Neural crest cell (in vitro differentiated cells): ENCODE measurements at regions not wholly inside any gene's neighbourhood (a gene's known extent, or its start where the extent isn't known, plus 50 kb on each side); places are given as distances from the start of the nearest gene placed in this dataset.
A peak's percentile ranks its signal among the peaks of the same experiment; 100 is the strongest.

Experiments used
- DNase-seq: peaks from one replicate; pipeline ENCODE4 v3.0.0; 2021; ENCODE audit warnings: low read depth, mixed read lengths, low spot score
- H3K27ac Mint-ChIP-seq: one replicate; pipeline ENCODE4 v1.8.0; 2021; ENCODE audit warnings: mild to moderate bottlenecking, mixed read lengths; ENCODE audit not compliant: unreplicated experiment
- H3K27me3 Mint-ChIP-seq: 2 replicates; pipeline ENCODE4 v1.8.0; 2021; ENCODE audit warnings: low read depth, mild to moderate bottlenecking, mixed read lengths
- H3K36me3 Mint-ChIP-seq: 2 replicates; pipeline ENCODE4 v1.8.0; 2021; ENCODE audit warnings: low read depth, mild to moderate bottlenecking, mixed read lengths
- H3K4me1 Mint-ChIP-seq: 2 replicates; pipeline ENCODE4 v1.8.0; 2021; ENCODE audit warnings: mixed read lengths
- H3K4me3 Mint-ChIP-seq: one replicate; pipeline ENCODE4 v1.8.0; 2021; ENCODE audit warnings: mild to moderate bottlenecking, mixed read lengths
- H3K9me3 Mint-ChIP-seq: 2 replicates; pipeline ENCODE4 v1.8.0; 2021; ENCODE audit warnings: mixed read lengths
- TF ChIP-seq, protein P1 (sequence below): fragments of 200-600 bp; sonication (generic); conservative IDR thresholded peaks from 2 replicates; pipeline ENCODE4 v1.5.0; 2021; ENCODE audit warnings: antibody characterized with exemption, mild to moderate bottlenecking

DNA sequence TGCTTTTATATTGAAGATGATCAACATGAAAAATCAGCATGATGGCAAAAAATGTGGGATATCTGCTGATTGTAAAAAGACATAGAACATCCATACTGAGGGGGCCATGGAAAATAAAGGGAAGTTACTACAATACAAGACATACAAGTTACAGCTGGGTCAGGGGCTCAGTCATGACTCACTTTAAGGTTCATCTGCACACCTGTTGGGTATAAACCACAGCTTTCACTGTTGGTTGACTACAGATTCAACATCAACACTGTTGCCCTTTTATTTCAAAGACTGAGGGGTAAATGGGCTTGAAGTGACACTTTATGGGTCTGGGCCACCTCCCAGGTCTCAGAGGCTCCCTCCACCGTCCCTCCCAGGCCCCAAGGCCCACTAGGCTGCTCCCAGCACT, 98.1 kb upstream of the IRS2 start:
- Mint-ChIP-seq H3K27ac (no peak overlapping the region), H3K27me3 (no peaks in the 10 kb centered on the region), H3K4me1 (no peaks in the 10 kb centered on the region), H3K4me3 (no peak overlapping the region), H3K9me3 (peaks cover 5% of the 10 kb centered on the region), H3K36me3 (peaks cover 2% of the 10 kb centered on the region)
- no peak for DNase-seq
- TF ChIP-seq, protein P1, sequence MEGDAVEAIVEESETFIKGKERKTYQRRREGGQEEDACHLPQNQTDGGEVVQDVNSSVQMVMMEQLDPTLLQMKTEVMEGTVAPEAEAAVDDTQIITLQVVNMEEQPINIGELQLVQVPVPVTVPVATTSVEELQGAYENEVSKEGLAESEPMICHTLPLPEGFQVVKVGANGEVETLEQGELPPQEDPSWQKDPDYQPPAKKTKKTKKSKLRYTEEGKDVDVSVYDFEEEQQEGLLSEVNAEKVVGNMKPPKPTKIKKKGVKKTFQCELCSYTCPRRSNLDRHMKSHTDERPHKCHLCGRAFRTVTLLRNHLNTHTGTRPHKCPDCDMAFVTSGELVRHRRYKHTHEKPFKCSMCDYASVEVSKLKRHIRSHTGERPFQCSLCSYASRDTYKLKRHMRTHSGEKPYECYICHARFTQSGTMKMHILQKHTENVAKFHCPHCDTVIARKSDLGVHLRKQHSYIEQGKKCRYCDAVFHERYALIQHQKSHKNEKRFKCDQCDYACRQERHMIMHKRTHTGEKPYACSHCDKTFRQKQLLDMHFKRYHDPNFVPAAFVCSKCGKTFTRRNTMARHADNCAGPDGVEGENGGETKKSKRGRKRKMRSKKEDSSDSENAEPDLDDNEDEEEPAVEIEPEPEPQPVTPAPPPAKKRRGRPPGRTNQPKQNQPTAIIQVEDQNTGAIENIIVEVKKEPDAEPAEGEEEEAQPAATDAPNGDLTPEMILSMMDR, result no peak

DNA sequence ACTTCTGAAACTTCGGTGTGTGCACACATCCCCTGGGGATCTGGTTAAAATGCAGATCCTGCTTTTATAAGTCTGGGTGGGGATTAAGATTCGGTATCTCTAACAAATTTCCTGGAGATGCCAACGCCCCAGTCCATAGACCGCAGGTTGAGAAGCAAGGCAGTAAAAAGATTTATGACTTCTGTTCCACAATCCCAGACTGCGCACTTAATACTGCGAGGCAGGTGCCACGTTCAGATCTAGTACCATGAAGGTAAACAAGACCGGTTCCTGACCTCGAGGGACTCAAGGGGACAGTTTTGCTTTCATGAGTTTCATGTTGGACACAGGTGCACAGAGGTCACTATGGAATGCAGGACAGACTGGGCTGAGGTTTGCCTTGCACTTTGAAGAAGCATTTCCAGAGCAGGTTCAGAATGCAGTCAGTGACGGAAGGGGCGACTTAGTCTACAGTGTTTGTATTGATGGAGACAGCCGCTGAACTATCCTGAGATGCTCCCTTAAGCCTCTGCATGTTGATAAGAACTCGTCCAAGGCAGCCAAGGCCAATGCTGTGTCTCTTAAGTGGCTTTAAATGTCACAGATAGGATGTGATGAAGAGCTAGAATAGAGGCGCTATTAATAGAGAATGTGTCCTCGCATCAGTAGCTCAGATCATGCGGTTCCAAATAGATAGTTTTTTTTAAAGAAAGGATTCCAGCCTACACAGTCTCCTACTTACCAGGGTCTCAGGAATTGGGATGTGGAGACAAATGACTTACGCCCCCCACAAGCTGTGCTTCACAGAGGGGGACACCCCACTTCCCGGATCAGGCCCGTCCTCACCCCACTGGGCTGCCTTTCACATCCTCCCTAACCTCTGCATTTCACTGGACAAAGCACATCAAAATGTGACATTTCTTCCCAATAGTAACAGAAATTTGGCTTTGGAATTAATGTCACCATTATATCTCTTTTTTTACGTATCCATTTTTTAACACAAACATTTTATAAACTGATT, 97.1 kb upstream of the IRS2 start:
- Mint-ChIP-seq H3K9me3 (peaks cover 4% of the 10 kb centered on the region), H3K4me1 (no peaks in the 10 kb centered on the region), H3K27ac (no peak overlapping the region), H3K36me3 (peaks cover 2% of the 10 kb centered on the region), H3K27me3 (no peaks in the 10 kb centered on the region), H3K4me3 (no peak overlapping the region)
- no peak for DNase-seq
- TF ChIP-seq, protein P1, result no peak

DNA sequence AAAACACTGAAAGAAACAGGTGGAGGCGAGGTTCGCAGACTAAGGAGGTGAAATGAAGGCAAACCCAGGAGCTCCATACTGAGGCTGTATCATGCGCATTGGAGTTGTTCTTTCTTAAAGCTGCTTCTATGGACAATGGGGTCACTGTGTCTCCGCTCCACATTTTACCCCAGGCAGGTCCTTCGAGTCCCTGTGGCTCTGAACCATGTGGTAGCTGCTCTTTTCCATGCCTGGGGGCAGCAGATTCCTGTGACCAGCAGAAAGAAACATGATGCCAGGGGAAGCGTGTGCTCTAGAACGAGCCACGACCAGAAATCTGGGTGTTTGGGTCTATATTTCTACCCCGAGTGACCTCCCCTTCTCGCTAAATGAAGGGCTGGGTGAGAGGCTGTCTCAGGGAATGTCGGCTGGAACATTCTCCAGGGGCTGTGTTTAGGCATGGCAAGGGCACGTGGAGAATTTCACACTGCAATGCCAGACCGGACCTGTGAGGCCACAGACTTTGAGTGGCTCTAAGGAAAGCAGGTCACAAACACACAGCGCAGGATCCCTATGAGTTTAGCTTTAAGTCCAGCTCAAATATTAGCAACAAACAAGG, 95.7 kb upstream of the IRS2 start:
- H3K27me3 Mint-ChIP-seq, result no peaks in the 10 kb centered on the region
- H3K36me3 Mint-ChIP-seq, result no peaks in the 10 kb centered on the region

DNA sequence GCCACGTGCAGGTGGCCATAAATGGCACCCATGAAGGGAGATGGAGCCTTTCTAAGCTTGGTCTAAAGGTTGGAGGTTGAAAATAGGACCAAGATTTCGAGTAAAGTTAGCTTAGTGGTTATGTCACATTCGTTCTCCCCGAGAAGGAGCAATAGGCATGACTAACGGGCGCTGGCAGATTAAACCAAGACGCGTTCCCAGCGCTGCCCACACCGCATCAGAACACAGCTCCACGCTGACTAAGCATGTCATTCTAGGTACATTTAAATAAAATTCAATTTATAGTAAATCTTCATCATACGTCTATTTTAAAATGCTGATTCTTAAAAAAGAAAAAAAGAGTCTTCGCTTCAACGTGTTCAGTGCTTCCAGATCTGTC, 95.0 kb upstream of the IRS2 start:
- Mint-ChIP-seq H3K27me3 (no peaks in the 10 kb centered on the region), H3K36me3 (no peaks in the 10 kb centered on the region)

More for the DNA sequence above, 95.7 kb upstream of the IRS2 start:
- no peaks in the 10 kb centered on the region for H3K4me1 Mint-ChIP-seq
- no peak overlapping the region for H3K27ac Mint-ChIP-seq
- H3K4me3 Mint-ChIP-seq, result no peak overlapping the region
- no peaks in the 10 kb centered on the region for H3K9me3 Mint-ChIP-seq
- TF ChIP-seq, protein P1, result no peak
- DNase-seq, result no peak

More for the DNA sequence above, 95.0 kb upstream of the IRS2 start:
- Mint-ChIP-seq H3K4me1 (no peaks in the 10 kb centered on the region), H3K9me3 (no peaks in the 10 kb centered on the region), H3K4me3 (no peak overlapping the region), H3K27ac (peak overlapping the region; percentile 19)
- TF ChIP-seq, protein P1, result no peak
- no peak for DNase-seq
